Superior temporal gyrus (tissue), 1 donor: ENCODE measurements at regions not wholly inside any gene's neighbourhood (a gene's known extent, or its start where the extent isn't known, plus 50 kb on each side); places are given as distances from the start of the nearest gene placed in this dataset.

Source experiments
- DNase-seq: peaks from one replicate; pipeline ENCODE4 v3.0.0-alpha.2; 2016; ENCODE audit errors: extremely low spot score

DNA sequence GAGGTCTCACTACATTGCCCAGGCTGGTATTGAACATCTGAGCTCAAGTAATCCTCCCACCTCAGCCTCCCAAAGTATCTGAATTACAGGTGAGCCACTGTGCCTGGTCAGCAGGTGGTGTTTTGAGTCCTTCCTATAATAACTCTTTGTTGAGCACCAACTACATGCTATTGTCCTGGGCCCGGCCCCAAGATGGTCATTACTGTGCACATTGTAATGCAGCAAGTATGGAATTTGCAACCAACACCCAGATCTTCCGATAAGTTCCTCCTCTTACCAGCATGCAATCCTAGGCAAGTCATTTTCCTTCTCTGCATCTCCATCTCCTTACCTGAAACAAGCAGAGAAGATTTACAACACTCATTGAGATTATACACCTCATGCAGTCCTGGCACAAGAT is 510.3 kb upstream of the KLF4 start:
- no peak for DNase-seq

DNA sequence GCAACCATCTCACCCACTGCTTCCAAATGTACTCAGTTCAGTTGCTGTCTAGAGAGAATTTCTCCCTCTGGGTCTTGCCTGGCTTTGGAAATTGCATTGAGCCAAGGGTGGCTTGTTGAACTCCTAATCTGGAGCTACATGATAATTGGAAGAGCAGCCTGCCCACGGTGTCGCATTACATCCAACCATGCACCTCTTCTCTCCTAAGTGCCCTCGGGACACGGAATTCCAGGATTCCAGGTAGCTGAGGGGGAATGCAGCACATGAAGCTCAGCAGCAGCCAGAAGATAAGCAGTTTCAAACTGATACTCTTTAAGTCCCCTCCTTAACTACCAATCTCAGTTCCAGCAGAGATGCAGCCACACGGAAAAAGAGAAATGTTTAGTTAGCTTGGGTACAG is 509.4 kb upstream of the KLF4 start:
- DNase-seq: no peak

DNA sequence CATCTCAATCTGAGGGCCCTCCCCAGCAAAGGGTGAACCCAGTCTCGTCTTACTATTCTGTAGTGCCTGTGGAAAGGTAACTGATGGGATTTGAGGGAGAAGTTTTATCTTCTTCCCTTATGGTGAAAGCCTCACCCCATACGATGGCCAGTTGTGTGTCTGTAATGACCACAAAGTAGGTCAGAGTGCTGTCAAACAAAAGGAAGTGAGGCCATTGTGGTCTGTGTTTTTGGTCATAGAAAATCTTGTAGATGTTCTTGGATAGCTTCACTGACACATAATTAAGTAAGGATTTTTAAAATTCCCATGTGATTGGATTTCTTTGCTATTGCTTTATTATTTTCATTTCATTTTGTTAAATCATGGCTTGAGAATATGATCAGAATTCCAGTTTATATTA is 505.1 kb upstream of the KLF4 start:
- no peak for DNase-seq

DNA sequence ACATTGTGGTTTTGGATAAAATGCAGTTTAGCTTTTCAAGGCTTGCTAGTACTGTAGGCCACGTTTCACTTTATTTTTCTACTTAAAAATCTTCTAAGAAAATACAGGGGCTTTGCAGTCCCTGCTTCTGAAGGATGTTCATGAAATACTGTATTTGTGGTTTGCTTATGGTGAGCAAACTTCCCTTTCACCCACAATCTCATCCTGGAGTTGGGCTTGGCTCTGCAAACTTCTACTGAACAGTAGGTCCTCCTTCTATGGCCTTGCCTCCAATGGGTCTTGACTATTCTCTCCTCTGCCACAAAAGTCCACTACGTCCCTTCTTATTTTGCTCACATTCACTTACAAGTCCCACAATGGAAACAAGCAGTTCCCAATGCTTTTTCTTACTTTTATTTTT is 502.7 kb upstream of the KLF4 start:
- DNase-seq: no peak

GRCh38 chr9:107991581-107991980 is 502.0 kb upstream of the KLF4 start:
- no peak for DNase-seq

GRCh38 chr9:107989544-107989943 is 500.0 kb upstream of the KLF4 start:
- DNase-seq: no peak

GRCh38 chr9:107989099-107989498 is 499.5 kb upstream of the KLF4 start:
- no peak for DNase-seq

DNA sequence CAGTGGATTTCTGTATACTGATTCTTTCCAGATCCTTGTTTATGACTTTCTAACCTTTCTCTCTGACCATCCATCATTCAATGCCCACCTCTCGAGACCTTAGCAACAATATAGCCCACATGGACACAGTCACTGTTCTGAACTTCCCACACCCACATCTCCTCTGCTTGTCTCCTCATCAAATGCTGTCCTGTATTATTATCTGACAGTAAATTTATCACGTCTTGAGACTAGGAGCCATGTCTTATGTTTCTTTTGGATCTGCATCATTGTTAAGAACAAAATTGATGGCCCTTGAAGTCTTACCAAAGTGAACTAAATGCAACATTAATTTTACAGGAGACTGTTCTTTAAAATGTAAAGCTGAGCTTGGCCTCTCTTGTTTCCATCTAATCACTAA is 495.4 kb upstream of the KLF4 start:
- no peak for DNase-seq

GRCh38 chr9:107983762-107984161 is 494.2 kb upstream of the KLF4 start:
- DNase-seq: no peak

DNA sequence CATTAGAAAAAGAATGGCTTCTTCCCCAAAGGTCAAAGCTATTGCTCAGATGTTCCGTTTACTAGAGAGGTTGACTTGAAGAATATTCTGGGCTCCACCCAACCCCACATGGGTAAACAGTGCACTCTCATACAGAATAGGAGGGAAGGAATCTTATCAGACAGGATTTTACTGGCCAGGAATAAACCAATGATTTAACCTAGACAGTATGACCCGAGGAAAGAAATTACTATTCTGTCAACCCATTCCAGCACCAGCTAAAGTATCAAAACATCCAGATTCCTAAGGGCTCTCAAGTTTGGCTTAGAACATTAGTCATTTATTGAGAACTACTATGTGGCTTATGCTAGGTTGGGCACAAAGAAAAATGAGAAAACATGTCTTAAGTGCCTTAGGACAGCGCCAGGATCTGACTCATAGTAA is 493.6 kb upstream of the KLF4 start:
- DNase-seq: no peak

DNA sequence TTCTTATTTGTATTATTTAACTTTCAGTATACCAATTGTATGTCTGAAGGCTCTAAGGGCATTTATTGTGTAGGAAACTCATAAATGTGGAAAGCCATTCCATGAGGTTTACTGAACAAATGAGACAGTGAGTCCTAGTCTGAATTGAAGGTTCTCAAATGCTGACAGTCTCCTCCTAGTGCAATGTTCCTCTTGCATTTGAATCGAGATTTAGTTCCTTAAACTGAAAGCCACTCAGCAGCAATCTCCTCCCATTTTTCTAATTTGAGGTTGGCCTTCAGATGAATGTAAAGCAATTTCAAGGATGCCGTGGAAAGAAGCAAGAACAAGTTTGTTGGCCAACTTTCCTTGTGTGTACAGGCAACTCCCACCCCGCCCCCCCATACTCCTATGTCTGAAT is 493.2 kb upstream of the KLF4 start:
- DNase-seq: no peak

DNA sequence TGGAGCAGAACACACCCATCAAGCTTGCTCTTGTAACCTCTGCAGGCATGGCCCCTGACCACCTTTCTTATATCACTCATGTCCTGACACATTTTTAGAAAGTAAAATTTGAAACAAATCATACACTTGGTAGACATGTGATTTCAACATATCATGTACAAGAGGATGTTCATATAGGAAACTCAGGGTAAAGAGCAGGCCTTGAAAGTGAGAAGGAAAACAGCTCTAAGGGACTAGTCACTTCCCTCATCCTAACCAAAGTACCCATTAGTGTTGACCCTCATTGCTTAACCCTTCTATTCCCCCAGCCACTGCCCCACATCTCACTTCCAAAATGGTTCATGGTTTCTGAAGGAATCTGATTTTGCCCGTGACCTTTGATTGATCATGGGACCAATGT is 492.4 kb upstream of the KLF4 start:
- DNase-seq: no peak

- DNase-seq: no peak
Observed at GRCh38 chr9:107980984-107981383, 491.4 kb upstream of the KLF4 start.

- DNase-seq: no peak
Observed at GRCh38 chr9:107976767-107977166, 487.2 kb upstream of the KLF4 start.

GRCh38 chr9:107975426-107976010 is 485.9 kb upstream of the KLF4 start:
- no peak for DNase-seq

DNA sequence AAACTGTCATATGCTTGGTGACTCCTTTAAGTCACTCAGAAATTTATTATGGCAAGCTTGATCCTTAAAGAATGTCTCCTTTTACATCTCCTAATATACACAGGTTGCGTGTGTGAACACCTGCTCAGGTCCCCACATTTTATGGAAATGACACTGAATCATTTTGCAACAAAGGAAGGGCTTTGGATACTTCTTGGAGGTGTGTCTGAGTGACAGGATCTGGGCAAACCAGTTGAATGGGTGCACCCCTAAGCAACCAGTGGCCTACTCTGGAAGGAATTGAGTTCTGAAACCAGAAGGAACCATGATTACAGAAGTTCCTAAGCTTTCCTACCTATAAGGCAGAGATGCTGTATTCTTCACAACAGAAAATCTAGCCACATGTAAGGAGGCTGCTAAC is 483.9 kb upstream of the KLF4 start:
- no peak for DNase-seq

GRCh38 chr9:107972346-107972745 is 482.8 kb upstream of the KLF4 start:
- DNase-seq: no peak

- no peak for DNase-seq
Observed at GRCh38 chr9:107971241-107971640, 481.7 kb upstream of the KLF4 start.

GRCh38 chr9:107970726-107971125 is 481.2 kb upstream of the KLF4 start:
- DNase-seq: no peak

GRCh38 chr9:107969727-107970126 is 480.2 kb upstream of the KLF4 start:
- no peak for DNase-seq

GRCh38 chr9:107969141-107969540 is 479.6 kb upstream of the KLF4 start:
- DNase-seq: no peak

- no peak for DNase-seq
Observed at GRCh38 chr9:107963246-107963645, 473.7 kb upstream of the KLF4 start.

DNA sequence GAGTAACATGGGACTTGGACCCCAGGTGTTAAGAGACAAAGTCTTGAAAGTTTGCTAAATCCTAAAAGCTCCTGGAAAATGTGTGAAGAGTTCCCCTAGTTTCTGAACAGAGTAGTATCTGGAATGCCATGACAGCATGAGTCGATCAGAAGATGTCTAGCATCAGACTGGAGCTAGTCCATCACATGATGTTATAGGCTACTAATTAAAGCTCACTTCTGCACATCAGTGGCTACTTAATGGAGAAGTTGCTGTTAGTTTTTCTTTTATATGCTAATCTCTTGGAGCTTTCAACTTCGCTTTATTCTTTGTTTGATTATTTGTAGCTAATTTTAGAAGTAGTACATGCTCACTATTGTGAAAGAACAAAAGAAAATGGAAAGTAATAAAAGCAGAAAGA is 471.3 kb upstream of the KLF4 start:
- no peak for DNase-seq

DNA sequence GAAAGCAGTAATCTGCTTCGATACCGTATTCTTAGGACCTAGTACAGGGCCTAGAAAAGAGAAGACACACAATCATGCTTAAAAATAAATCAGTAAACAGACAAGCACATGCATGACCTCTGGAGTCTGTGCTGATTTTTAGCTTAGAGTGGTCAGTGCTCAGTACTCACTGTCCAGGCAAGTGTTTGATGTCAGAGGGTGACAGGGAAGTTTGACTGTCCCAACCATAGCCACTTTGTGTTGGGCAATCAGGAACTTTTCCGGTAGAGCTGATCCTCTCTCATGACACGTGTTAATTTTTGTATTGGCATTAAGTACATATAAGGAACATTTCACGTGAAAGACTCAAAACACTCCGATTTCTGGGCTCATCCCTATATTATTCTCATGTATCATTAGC is 464.7 kb upstream of the KLF4 start:
- DNase-seq: no peak
